HG03558 (cell line): ENCODE measurements at regions not wholly inside any gene's neighbourhood (a gene's known extent, or its start where the extent isn't known, plus 50 kb on each side); places are given as distances from the start of the nearest gene placed in this dataset.

Source experiments
- ATAC-seq: cut with Tn5 transposase; IDR thresholded peaks from one replicate; pipeline ENCODE4 v1.9.1; 2021; ENCODE audit warnings: moderate number of reproducible peaks; ENCODE audit not compliant: unreplicated experiment; ENCODE audit errors: extremely low read depth

DNA sequence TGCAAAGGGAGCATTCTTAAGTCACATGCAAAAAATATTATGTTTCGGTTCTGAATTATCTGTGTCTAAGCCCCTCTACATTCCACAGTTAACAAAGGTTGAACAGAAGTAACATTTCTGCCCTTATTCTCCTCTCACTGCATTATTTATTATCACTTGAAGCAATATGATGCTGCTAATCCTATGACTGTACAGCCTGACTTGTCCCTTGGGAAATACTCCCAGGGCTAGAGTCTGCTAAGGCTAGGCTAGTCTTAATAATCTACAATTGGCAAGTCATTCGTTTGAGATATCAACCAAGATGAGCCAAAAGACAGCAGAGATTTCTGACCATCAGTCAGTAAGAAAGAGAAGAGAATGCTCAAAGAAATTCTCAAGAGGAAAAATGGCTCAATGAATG lies 226.9 kb upstream of the HCCS start:
- no peak for ATAC-seq

DNA sequence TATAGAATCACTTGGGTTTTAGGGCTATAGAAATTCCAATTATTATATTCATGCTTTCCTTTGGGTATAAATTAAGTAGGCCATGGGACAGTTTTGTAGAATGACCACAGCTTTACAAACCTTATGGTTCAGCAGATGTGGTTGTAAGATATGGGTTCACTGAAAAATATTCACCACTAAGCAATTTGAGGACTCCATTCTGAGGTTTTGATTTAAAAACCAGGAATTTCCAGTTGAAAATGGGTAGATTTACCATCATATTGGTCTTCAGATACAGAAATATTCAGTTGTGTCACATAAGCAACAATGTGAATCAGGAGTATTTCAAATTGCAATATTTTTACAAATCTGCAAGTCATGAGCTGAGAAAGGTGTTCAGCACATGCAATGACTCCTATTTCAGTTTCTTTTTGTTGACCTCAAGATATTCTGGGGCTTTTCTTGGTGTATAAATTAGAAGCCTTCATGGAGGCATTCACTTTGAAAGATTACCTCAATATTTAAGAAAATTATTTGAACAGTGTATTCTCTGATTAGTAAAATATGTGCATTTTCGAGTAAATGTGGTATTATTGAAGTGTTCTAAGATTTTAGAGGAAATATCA lies 218.4 kb upstream of the HCCS start:
- ATAC-seq, result no peak

DNA sequence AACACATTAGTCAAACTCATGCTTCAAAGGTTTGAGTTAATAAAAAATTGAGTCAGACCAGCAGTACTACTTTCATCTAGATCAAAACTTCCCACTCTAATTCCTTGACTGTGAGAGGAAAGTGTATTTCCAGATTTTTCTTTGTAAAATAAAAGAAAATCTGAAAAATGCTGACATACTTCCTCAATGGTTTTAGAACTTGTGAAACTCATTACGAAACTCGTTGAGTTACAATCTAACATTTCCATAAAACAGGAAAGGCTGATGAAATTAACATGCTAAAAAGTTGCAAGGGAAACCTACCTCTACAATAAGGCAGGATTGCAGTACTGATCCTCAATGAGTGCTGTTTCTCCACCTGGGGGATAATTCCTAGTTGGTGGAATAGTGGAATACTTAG lies 217.8 kb upstream of the HCCS start:
- no peak for ATAC-seq

DNA sequence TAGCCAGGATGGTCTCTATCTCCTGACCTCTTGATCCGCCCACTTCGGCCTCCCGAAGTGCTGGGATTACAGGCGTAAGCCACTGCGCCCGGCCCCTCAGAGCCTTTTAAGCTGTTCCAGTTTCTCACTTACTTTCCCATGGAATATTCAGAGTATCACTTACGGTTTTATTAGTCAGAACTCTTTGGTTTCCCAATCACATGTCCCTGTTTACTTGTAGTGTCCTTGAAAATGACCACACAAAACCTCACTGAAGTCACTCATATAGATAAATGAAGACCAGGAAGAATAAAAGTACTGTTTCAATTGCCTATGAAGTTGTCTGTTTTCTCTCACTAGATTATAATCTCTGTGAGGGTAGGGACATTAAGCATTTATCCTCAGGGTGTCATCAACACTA lies 217.2 kb upstream of the HCCS start:
- no peak for ATAC-seq

DNA sequence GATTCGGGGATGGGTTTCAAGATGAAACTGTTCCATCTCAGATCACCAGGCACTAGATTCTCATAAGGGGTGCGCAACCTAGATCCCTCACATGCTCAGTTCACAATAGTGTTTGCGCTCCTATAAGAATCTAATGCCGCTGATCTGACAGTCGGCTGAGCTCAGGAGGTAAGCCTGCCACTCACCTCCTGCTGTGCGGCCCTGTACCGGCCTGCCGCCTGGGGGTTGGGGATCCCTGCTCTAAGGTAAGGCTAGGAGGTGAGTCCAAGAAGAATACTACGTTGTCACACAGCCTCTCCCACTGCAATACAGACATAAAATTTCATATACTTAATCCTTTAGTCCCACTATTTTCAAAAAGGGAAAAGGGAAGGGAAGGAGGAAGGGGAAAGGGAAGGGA lies 213.4 kb upstream of the HCCS start:
- ATAC-seq, result no peak

DNA sequence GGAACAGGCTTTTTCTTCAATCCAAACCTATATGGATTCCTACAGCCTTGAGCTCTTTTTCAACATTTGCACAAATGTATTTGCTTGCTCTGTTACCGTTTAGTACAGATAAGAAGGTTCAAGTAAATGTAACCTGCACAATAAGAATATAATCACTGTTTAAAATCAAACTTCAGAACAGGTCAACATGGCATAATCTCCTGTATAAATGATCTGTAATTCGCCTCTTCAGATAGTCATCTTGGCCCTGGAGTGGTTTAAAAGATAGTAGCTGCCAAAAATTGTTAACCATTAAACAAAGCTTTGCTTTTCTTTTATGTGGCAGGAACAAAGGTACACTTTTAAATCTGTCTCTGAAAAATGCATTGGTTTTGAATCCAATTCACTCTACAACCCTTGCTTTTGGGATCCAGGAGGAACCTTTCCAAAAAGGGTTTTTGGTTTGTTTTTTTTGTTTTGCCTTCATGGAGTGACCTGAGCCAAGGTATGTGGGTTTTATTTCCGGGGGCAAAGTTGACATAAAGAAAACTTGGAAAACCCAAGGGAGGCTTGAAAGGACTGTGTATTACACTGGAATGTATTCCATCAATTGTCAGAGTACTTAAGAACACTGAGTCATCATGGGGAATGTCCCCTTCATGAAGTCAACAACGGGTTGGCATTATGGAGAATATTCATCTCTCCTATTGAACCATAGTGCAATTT lies 210.4 kb upstream of the HCCS start:
- no peak for ATAC-seq

DNA sequence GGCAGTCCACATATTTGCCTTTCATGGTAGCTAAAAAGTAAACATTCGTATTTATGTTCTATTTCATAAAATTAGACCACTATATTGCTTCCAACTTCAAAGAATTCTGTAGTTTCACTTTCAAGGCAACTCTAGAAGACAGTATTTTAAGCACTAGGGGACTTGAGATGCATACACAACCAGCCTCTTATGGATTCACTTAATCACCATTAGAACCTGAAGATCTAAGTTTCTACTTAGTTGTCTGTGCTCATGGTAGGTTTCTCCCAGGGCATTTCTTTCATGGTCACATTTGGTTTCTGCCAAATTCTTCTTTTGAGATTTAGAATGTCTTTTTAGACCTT lies 209.9 kb upstream of the HCCS start:
- no peak for ATAC-seq

DNA sequence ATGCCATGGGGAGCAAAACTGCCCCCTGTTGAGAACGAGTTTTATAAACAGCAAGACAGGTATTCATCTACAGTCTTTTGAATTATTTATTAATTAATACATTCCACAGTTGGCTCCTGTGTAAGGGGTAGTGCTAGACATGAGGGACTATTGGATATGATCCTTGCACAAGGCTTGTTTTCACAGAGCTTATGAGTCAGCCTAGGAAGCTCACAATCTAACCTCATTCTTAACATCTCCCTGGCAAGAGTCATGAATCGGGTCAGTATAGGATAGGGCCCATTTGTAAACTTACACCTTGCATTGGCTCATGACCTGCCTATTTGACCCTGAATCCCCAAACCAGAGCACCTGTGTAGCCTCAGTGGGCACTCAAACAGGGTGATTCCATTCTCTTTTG lies 209.1 kb upstream of the HCCS start:
- no peak for ATAC-seq

DNA sequence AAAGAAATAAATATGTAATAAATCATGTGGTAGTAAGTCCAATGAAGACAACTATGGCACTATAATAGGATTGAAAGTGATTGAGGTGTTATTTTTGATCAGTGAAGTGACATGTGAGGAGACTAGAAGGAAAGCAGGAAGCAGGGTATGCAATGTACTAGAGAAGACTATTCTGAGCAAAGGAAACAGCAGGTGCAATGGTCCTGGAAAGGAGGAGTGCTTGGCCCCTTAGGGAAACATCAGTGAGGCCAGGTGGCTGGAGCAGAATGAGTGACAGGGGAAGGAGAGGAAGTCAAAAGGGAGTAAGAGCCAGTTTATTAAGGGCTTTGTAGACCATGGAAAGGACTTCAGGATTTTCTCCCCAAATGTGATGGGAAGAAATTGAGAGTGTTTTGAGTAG lies 207.6 kb upstream of the HCCS start:
- no peak for ATAC-seq

DNA sequence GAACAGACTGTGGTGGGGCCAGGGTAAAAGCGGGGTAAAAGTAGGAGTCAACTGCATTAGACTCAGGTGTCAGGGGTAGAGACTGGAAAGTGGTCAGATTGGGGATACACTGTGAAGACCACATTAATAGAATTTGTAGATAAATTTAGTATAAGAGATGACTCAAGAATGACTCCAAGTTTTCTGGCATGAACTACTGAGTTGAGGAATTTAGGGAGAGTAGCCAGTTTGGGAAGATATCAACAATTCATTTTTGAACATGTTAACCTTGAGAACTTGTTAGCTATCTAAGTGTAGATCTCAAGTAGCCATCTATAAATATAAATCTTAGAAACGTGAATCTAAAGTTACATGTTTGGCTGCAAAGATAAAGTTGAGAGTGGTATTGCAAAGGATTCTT lies 206.9 kb upstream of the HCCS start:
- ATAC-seq, result no peak

DNA sequence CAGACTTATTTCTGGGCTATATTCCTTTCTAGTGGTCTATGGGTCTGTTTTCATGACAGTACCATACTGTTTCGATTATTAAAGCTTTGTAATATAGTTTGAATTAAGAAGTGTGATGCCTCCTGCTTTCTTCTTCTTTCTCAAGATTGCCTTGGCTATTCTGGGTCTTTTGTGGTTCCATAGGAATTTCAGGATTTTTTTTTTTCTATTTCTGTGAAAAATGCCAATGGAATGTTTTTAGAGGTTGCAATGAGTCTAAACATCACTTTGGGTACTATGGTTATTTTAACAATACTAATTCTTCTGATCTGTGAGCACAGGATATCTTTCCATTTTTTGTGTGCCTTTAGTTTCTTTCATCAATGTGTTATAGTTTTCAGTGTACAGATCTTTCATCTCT lies 204.3 kb upstream of the HCCS start:
- no peak for ATAC-seq

DNA sequence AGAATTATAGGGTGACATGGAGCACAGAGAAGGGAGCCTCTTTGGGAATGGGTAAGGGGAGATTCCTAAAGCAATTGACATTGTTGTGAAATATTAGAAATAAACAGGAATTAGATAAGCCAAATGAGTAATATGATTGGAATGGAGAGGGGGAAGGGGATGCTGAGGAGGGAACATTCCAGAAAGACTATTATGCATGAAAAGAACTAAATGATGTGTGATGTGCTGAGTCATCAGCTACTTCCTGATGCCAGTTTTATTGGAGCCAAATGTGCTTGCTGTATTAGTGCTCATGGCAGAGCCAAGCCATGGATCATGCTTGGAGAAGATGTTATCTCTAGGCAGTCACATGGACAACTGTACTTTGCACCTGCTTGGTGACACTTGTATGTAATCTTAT lies 189.0 kb upstream of the HCCS start:
- no peak for ATAC-seq

DNA sequence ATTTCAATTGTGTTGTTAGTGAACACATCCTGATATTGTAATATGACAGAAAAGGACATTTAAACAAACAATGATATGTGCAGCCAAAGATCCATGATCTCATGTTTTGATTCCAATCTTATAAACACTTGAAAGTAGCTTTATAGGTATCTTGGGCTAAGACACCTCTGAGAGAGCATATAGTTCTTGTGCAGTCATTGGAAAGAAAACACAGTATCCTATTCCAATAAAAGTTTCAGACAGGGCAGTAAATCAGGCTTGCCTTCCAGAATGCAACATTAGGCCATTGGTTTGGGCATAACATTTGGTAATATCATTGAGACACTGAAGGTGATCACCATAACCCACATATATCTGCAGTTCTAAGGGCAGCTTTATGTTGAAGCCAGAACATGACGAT lies 188.3 kb upstream of the HCCS start:
- no peak for ATAC-seq

DNA sequence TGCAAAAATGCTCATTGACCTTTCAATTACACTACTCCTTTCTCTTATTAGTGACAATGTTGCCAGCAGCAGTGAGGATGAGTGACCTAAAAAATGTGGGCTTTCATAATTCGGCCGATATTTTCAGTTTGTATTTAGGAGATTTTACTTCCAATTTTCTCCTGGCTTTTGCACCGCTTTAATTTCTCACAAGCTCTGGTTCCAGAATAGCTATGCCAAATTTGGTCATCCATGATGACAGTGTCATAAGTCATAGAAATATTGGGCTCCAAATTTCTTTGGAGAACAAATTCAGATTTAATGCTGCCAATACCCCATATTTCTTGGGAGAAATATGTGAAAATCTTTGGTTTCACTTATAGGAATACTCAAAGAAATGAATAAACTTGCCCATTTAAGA lies 187.7 kb upstream of the HCCS start:
- no peak for ATAC-seq

DNA sequence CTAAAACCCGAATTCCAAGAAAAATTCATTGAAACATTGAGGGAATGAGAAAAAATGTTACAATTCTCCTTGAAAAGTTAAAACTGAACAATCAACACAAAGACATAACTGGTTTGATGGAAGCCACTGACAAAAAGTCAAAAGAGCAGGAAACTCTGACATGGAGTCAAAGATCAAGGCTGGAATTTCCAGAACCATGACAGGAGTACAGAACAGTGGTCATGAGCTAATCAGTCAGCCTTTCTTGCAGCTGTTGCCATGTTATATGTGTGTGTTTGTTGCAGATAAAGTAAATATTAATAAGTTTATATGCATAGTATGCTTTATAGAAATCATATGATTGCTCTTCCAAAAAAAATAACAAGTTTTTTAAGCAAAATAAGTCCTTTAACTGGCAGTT lies 184.7 kb upstream of the HCCS start:
- no peak for ATAC-seq

DNA sequence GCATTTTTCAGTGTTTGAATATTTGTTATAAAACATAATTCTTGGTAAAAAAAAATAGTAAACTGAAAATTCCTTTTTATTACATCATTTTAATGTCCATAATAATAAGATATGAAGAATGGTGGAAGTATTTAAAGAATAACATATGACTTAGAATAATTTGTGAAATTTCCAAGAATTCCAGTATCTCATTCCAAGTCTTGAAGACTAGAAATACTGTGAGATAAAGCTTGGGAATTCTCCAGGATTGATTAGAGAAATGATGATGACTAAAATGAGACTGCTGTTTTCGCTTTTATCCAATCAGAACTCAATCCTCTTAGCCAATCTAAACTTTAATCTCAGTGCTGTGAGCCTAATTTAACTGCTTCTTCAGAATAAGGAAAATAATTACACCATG lies 184.2 kb upstream of the HCCS start:
- ATAC-seq, result no peak

DNA sequence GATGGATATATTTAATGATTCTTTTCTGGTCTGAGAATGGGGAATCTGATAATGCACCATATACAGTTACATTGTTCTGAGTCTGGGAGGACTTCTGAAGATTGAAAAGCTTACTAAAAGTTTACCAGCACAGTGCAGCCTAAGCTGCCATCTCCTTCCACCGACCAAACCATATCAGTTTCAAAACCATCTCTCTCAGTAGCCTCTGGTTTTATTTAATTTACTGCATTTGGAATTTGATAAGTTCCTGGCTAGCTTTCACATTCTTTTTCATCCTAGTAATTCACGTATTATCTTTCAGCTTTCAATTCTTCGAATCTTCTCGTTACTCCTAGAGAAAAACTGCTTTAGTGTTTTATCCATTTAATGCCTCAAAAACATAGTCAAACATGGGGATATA lies 181.4 kb upstream of the HCCS start:
- no peak for ATAC-seq

DNA sequence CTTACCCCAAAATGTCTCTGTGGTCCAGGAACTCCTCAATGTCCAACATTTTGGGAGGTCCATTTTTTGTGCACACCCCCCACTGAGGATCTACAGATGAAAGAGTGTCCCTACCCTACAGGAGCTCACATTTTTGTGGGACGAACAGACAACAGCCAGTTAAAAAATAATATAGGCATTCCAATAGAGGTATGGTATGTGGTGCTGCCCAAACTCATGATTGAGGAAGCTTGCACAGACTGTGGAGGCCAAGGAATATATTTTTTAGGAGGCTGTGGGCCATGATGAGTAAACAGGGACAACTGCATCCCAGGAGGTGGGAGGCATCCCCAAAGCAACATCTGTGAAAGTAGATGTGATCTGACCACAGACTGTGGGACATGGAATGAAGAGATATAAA lies 181.0 kb upstream of the HCCS start:
- ATAC-seq, result no peak

DNA sequence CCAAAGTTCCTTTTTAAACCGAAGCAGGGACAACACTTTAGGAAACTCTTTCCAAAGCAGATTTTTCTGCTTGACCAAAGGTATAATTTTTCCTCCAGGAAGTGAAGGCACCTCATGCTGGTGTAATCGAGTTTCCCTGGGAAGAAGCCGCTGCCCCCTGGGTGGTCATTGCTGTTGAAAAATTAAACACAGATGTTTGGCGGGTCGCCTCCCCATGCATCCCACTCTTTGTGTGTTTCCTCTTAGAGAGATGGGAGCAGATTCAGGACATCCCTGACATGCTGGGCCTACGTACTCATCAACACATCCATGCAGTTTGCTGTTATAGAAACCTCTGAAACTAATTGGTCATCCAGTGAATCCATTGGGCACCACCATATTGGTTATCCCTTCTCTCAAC lies 179.2 kb upstream of the HCCS start:
- ATAC-seq, result no peak

DNA sequence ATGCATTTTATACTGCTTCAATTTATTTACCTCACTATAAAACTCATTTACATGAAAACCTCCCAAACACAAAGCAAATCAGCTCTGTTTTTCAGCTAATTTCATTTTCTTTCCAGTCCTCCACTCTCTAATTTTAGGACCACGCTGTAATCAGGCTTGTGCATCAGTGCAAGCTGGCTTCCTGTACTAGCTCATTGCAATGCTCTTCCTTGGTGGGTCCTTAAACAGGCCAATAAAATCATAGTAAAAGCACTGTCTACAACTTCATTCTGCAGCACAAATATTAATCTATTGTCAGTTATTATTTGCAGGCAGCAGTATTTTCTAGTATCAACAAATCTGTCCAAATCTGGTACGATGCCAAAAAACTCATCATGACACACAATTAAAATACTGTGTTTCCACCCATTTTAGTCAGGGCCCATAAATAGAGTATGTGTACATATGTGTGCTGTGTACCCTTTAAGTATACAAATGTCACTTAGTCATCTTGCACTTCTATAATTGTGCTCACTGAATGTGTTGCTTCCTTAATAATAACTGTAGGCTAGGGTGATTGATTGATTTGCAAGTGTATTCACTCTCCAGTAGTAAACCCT lies 178.2 kb upstream of the HCCS start:
- ATAC-seq, result no peak

DNA sequence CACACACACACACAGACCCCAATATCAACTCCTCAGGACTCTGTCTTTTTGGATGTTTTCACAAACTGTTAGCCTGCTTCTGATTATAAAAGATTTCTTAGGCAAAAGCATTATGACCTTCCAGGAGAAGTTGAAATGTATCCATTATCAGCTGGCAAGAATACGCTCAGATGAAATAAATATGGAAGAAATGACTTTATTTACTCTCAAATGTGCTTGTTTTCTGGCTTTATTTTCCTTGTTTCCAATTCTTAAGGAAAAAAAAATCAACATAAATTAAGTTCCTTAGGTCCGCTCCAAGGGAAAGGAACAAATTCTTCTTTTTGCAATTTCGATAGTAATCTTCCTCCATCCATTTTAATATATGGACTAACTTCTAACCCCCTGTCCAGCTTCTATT lies 175.6 kb upstream of the HCCS start:
- no peak for ATAC-seq

DNA sequence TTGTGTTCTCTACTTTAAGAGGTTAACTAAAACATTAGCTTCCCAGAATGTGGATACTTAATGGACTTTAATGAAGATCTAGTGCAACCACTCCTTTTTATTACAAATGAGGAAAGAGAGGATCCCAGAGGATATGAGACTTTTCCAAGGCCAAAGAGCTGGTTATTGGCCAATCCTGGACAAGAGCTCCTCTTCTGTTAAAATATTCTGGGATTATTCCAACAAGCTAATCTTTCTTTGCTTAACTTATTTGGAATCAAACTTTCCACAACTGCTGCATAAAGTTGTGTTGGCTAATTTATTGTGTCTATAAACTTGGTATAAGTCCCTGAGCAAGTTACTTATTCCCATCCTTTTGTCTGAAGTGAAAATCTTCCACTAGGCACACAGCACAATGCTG lies 174.2 kb upstream of the HCCS start:
- ATAC-seq, result no peak
